HepG2 (cell line): ENCODE measurements at regions not wholly inside any gene's neighbourhood (a gene's known extent, or its start where the extent isn't known, plus 50 kb on each side); places are given as distances from the start of the nearest gene placed in this dataset.

Experiments
- ATAC-seq: fragments of 200-7000 bp; cut with Tn5 transposase; 3 replicates; pipeline ENCODE4 v1.9.1; 2020; ENCODE audit warnings: mild to moderate bottlenecking, moderate library complexity
- BruUV-seq: library from RNA; stranded (reverse); fragments of 400-500 nt; replicated peaks from 2 replicates; lab custom pipeline; 2021; lab: Mats Ljungman, UMichigan
- CTCF ChIA-PET: fragments of 300-600 bp; formaldehyde crosslinking; extraction: SDS; loops from one replicate; lab custom pipeline; 2021; ENCODE audit warnings: low total read pairs, inconsistent platforms, low intra/inter-chr PET ratio; lab: Yijun Ruan, JAX
- POLR2A ChIA-PET: fragments of 350-600 bp; sonication (Branson Sonifier 250); formaldehyde crosslinking; loops from one replicate; lab custom pipeline; 2020; ENCODE audit warnings: antibody characterized with exemption, inconsistent platforms; lab: Yijun Ruan, JAX
- DNase-seq: peaks from one replicate; pipeline ENCODE4 v3.0.0-alpha.2; 2015; ENCODE audit warnings: low spot score
- FAIRE-seq: peaks from 3 replicates; lab custom pipeline; 2011; peaks lifted over from hg19 to GRCh38; lab: Jason Lieb, UNC
- H2AFZ ChIP-seq: one replicate; pipeline ENCODE4 v1.6.1; 2011; ENCODE audit warnings: low read length, inconsistent platforms
- H3K27ac ChIP-seq: fragments of 300-600 bp; 3 replicates; pipeline ENCODE4 v1.8.0; 2011; ENCODE audit warnings: mixed run types, mild to moderate bottlenecking, mixed read lengths, low read length, inconsistent platforms; ENCODE audit not compliant: insufficient read depth; ENCODE audit errors: extremely low read length
- H3K27me3 ChIP-seq, 2 experiments: fragments of 200-600 bp in 1 of 2; 2 replicates in 1 of 2; 3 replicates in 1 of 2; pipeline versions ENCODE4 v1.6.0 to v1.8.0; 2011; ENCODE audit warnings: low read length in 2 of 2, mild to moderate bottlenecking in 2 of 2, moderate library complexity in 2 of 2, inconsistent platforms in 1 of 2; ENCODE audit not compliant: insufficient read depth in 2 of 2, control insufficient read depth in 1 of 2
- H3K36me3 ChIP-seq, 2 experiments: fragments of 200-600 bp in 1 of 2; replicated peaks in 1 of 2; 2 replicates in 1 of 2; 3 replicates in 1 of 2; pipeline versions ENCODE4 v1.5.1 to v1.8.0; 2011; ENCODE audit warnings: low read length in 2 of 2, inconsistent platforms in 1 of 2; ENCODE audit not compliant: insufficient read depth in 2 of 2, control insufficient read depth in 1 of 2
- H3K4me1 ChIP-seq: 2 replicates; pipeline ENCODE4 v1.5.1; 2012; ENCODE audit warnings: low read length, inconsistent platforms; ENCODE audit not compliant: insufficient read depth
- H3K4me2 ChIP-seq: 2 replicates; pipeline ENCODE4 v1.6.0; 2011; ENCODE audit warnings: low read depth, low read length, inconsistent platforms
- H3K4me3 ChIP-seq, 3 experiments: fragments of 200-600 bp in 1 of 3; sonication (generic), shearing (Covaris generic) in 1 of 3; replicated peaks in 1 of 3; 2 replicates each; pipeline ENCODE4 v1.5.1; 2011 to 2016; ENCODE audit warnings: low read length in 3 of 3, inconsistent platforms in 2 of 3, low read depth in 2 of 3, mild to moderate bottlenecking in 2 of 3, control low read depth in 1 of 3, mixed read lengths in 1 of 3; ENCODE audit not compliant: insufficient read depth in 1 of 3
- H3K79me2 ChIP-seq: one replicate; pipeline ENCODE4 v1.6.1; 2011; ENCODE audit warnings: low read length, inconsistent platforms; ENCODE audit not compliant: insufficient read depth
- H3K9ac ChIP-seq: 2 replicates; pipeline ENCODE4 v1.6.0; 2011; ENCODE audit warnings: mild to moderate bottlenecking, low read depth, low read length, inconsistent platforms; ENCODE audit not compliant: insufficient read depth
- H3K9me3 ChIP-seq: 2 replicates; pipeline ENCODE4 v1.5.1; 2012; ENCODE audit warnings: mild to moderate bottlenecking, low read length
- H4K20me1 ChIP-seq: 2 replicates; pipeline ENCODE4 v1.6.0; 2011; ENCODE audit warnings: inconsistent platforms, mild to moderate bottlenecking, low read length, moderate library complexity; ENCODE audit not compliant: insufficient read depth
- CEBPG ChIP-seq: IDR thresholded peaks from 2 replicates; pipeline ENCODE4 v1.6.1; 2016
- HMG20B ChIP-seq: conservative IDR thresholded peaks from 2 replicates; pipeline ENCODE4 v1.6.1; 2016; ENCODE audit warnings: missing genetic modification reagents, missing compliant biosample characterization
- KLF6 ChIP-seq: IDR thresholded peaks from 2 replicates; pipeline ENCODE4 v1.8.0; 2016; ENCODE audit warnings: missing biosample characterization, missing genetic modification reagents
- MEF2D ChIP-seq: sonication (generic); formaldehyde crosslinking; IDR thresholded peaks from 2 replicates; pipeline ENCODE4 v1.5.1; 2020; ENCODE audit warnings: mild to moderate bottlenecking, missing genetic modification reagents
- NFE2L2 ChIP-seq: fragments of 150-350 bp; IDR thresholded peaks from 2 replicates; pipeline ENCODE4 v1.6.1; 2014; ENCODE audit warnings: low read length
- SNRNP70 ChIP-seq: fragments of 200-400 bp; formaldehyde crosslinking; IDR thresholded peaks from 2 replicates; pipeline ENCODE4 v1.6.1; 2017; ENCODE audit warnings: mild to moderate bottlenecking, low read depth, low read length, moderate library complexity
- ZMAT5 ChIP-seq: sonication (generic); formaldehyde crosslinking; IDR thresholded peaks from 2 replicates; pipeline ENCODE4 v1.5.0; 2020; ENCODE audit warnings: mild to moderate bottlenecking, low read depth, missing genetic modification reagents, borderline replicate concordance
- ZNF232 ChIP-seq: sonication (generic); formaldehyde crosslinking; IDR thresholded peaks from 2 replicates; pipeline ENCODE4 v1.4.0; 2020; ENCODE audit warnings: missing genetic modification reagents, borderline replicate concordance
- WGBS: methylation state at CpG from one replicate; pipeline ENCODE4 v1.1.6; 2017; ENCODE audit warnings: low lambda C conversion rate; 5-methylcytosine and 5-hydroxymethylcytosine counted together
- in situ Hi-C: cut with HindIII; loops from 2 replicates; pipeline ENCODE4 v1.10.0; 2017; ENCODE audit warnings: low pct_unique_long_range_greater_than_20kb; ENCODE audit not compliant: extremely low pct_ligation_motif_present
- intact Hi-C: fragments of 100-400 bp; cut with micrococcal nuclease; formaldehyde crosslinking; loops from one replicate; pipeline ENCODE4 v1.10.0; 2022; ENCODE audit not compliant: unreplicated experiment
- TF ChIP-seq, protein P1 (sequence below): sonication (generic); formaldehyde crosslinking; IDR thresholded peaks from 2 replicates; pipeline ENCODE4 v1.4.0; 2020; ENCODE audit warnings: missing genetic modification reagents, low read depth, mild to moderate bottlenecking, borderline replicate concordance

DNA sequence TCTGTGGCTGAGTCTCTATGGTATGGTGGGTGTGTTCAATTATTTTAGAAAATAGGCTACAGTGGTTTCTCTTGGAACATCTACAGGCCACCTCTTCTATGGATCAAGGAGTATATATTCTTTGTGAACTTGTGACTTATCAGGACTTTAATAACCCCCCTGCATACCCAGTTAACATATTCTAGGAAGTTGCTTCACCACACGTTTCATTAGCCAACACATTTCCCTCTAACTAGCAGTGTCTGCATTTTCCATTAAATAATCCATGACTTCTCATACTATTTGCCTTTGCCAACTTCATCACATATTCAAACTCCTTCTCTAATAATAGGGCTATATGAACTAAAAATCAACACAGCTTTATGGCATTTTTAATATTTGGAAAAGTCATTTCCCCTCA is 187.6 kb upstream of the ARL4C start:
- no TSS peak for BruUV-seq
- Histone ChIP-seq H3K36me3 (no peaks in the 10 kb centered on the region), H3K4me1 (peaks cover 88% of the 10 kb centered on the region), H3K4me3 (no peak overlapping the region), H3K4me2 (no peak overlapping the region), H3K79me2 (no peaks in the 10 kb centered on the region), H3K9me3 (no peaks in the 10 kb centered on the region), H2AFZ (no peak overlapping the region), H3K27me3 (no peaks in the 10 kb centered on the region), H4K20me1 (no peaks in the 10 kb centered on the region), H3K27ac (no peak overlapping the region), H3K9ac (no peak overlapping the region)
- in situ Hi-C loops (no loop called here), intact Hi-C loops (no loop called here)
- ATAC-seq (no peak), FAIRE-seq (no peak), DNase-seq (no peak)
- ChIA-PET POLR2A (no interaction called here), CTCF (no interaction called here)
- TF ChIP-seq NFE2L2, result no peak
- no peak for TF ChIP-seq CEBPG (CRISPR knock-in tag)
- TF ChIP-seq, protein P1, sequence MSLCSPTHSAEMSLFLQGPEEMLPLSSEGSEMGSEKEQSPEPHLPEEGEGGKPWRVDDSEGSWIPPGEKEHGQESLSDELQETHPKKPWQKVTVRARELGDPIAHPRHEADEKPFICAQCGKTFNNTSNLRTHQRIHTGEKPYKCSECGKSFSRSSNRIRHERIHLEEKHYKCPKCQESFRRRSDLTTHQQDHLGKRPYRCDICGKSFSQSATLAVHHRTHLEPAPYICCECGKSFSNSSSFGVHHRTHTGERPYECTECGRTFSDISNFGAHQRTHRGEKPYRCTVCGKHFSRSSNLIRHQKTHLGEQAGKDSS (CRISPR knock-in tag), result no peak
- no peak for TF ChIP-seq MEF2D (CRISPR knock-in tag)
- no peak for TF ChIP-seq HMG20B (CRISPR knock-in tag)
- no peak for TF ChIP-seq SNRNP70
- TF ChIP-seq ZMAT5 (CRISPR knock-in tag), result no peak
- 95% methylated on average over 1 of the region's 1 CpG for WGBS

- Histone ChIP-seq H3K79me2 (no peaks in the 10 kb centered on the region), H2AFZ (no peak overlapping the region), H3K27me3 (no peaks in the 10 kb centered on the region), H3K36me3 (no peaks in the 10 kb centered on the region), H4K20me1 (no peaks in the 10 kb centered on the region), H3K9me3 (no peaks in the 10 kb centered on the region), H3K9ac (no peak overlapping the region), H3K27ac (no peak overlapping the region), H3K4me1 (peaks cover 88% of the 10 kb centered on the region), H3K4me2 (no peak overlapping the region), H3K4me3 (no peak overlapping the region)
- in situ Hi-C loops (no loop called here), intact Hi-C loops (no loop called here)
- ATAC-seq (no peak), FAIRE-seq (no peak), DNase-seq (no peak)
- TF ChIP-seq KLF6 (CRISPR knock-in tag), result no peak
- TF ChIP-seq ZNF232 (CRISPR knock-in tag), result peak; percentile 98
- WGBS, result 71% methylated on average over 3 of the region's 3 CpGs
- ChIA-PET POLR2A (no interaction called here), CTCF (no interaction called here)
- BruUV-seq, result no TSS peak
Observed at GRCh38 chr2:234683950-234684349, 187.1 kb upstream of the ARL4C start.
